NCI-H748 (cell line): ENCODE measurements at regions not wholly inside any gene's neighbourhood (a gene's known extent, or its start where the extent isn't known, plus 50 kb on each side); places are given as distances from the start of the nearest gene placed in this dataset.

Experiments used
- DNase-seq: peaks from one replicate; lab custom pipeline; 2025; ENCODE audit not compliant: unreplicated experiment; lab: John Stamatoyannopoulos, UW

DNA sequence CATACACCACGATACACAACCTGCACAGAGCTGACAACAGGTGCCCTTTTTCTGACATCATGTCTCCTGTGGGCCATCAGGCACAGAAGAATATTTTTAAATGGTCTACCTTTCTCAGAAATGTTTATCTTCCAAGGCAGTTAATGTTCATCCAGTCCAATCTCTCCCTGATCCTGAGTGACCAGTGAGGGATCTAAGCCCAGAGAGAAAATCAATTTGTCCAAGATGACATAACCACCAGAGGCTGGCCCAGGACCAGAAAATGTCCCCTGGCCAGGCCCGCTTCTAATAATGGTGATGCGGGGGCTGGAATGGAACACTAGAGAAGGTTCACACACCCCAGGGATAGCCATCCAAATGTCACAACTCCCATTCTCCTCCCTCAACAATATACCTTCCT lies 357.9 kb upstream of the KIF2A start:
- no peak for DNase-seq

DNA sequence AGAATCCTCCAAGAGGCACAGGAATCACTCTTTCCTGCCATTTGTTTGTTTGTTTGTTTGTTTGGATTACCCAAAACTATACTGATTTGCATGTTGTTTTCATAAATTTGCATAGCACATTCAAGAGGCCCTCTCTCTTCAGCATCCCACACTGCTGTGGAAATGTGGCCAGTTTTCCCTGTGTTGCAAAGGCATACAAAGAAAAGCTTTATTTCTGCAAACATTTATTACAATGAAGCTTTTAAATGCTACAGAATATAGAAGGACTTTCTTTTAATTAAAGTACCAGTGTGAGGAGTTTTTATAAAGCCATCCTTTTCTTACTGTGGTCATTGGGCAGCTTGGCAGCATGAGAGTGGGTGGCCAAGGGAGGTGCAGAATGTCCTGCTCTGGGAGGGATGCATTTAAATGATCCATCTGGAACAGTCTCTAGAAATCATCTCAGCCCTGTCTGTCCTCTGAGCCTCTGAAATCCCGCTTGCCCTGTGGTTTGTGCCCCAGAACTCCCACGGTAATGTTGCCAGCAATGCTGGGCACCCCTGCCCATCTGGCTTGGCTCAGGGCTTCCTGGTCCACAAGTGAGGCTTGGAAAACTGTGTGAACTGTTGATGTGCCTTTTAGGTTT lies 356.8 kb upstream of the KIF2A start:
- DNase-seq = no peak

DNA sequence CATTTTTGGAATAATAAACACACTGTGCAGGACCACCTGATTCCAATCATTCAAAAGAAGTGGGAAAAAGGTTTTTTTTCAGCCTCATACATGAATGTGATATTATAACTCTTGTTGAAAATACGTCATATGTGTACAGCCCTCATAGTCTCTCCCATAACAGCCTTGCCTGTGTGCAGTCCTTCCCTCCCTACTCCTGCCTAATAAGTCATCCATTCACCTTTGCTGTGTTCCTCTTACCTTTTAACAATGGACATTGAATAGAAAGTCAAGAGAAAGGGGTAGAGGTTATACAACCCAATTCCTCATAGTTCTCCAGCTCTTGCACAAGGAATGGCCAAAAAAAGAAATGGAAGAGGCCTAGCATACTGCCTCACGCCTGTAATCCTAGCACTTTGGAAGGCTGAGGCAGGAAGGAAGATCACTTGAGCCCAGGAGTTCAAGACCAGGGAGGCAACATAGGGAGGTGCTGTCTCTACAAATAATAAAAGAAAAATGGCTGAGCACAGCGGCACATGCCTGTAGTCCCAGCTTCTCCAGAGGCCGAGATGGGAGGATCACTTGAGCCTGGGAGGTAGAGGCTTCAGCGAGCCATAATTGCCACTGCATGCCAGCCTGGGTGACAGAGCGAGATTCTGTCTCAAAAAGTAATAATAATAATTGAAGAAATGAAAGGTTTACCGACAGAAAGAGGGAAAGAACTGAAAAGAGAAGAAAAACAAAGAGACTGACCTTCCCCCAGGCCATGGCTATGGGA lies 356.1 kb upstream of the KIF2A start:
- no peak for DNase-seq

DNA sequence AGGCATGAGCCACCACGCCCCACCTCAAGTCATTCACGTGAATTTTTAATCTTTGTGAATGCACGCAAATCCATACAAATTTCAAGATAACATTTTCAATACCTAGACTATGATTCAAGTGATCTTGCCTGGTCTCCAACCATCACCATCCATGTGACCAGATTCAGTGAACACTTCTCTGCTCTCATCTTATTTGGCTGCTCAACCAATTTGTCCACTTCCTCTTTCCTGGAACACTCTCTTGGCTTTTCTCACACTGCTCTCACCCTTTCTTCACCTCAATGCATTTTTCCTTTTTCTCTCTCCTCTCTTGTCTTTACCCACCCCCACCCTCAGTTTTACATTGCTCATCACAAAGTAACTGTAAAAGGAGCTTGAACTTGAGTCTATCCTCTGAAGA lies 354.7 kb upstream of the KIF2A start:
- no peak for DNase-seq

DNA sequence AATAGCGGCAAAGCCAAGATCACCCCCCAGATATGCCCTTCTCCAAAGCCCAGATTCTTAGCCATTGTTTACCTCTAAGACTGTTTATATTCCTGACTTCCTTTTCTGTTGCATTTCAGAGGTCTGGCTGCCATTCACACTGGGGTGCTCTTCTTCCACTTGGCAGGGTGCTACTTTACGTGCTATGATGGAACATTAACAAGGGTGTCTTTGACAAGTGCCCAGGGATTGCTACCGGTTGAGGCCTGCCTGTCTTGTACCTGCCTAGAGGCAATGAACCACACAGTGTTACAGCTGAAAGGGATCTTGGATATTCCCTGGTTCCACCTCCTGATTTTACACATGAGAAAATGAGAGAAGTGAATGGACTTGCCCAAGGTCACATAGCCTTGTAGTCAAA lies 352.1 kb upstream of the KIF2A start:
- no peak for DNase-seq

DNA sequence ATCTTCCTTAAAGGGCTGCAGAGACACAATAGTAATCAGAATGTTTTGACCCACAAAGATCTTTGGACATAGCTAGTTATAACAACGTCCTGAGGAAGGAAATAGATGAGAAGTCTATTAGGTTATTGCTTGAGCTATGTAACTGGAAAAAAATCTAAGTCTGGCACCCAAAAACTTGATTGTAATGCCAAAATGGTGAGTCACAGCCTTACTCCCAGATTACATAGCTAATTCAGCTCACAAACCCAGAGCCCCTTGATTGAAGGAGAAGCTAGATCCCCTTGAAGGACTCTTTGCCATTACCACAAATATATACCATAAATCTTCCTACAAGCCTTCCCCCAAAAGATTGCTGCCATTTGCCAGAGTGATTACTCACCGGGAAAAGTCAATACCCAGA lies 341.8 kb upstream of the KIF2A start:
- no peak for DNase-seq

DNA sequence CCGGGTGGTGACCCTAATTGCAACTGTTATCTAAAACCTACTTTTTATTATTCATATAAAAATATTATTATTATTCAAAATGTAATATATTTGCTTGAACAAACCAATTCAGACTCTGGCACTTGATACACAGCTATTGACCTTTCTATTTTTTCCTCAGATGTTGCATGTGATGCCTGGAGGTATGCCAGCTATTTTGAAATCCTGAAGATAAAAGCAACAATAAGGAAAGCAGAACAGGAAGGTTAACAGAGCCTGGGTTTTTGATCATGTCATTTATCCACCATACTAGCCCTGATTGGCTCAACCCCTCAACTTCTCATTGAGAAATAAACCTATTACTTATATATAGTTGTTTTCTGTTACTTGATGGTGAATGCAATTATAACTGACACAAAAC lies 340.9 kb upstream of the KIF2A start:
- no peak for DNase-seq

DNA sequence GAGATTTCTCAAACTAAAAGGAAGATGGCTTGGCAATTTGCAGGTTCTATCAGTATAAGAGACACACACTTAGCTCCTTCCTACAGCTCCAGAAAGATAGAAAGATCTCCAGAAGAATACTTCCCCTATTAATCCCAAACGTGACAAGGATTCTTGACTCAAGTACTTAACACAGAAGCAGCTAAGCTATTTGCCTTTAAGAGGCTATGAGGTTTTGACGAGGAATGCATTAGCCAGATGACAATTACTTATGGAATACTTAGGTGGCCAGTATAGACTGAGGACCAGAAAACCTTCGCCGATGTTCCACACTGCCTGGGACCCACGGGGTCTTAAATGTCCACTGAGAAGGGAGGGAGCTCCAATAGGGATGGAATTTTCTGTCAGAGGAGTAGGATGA lies 340.5 kb upstream of the KIF2A start:
- DNase-seq = no peak

DNA sequence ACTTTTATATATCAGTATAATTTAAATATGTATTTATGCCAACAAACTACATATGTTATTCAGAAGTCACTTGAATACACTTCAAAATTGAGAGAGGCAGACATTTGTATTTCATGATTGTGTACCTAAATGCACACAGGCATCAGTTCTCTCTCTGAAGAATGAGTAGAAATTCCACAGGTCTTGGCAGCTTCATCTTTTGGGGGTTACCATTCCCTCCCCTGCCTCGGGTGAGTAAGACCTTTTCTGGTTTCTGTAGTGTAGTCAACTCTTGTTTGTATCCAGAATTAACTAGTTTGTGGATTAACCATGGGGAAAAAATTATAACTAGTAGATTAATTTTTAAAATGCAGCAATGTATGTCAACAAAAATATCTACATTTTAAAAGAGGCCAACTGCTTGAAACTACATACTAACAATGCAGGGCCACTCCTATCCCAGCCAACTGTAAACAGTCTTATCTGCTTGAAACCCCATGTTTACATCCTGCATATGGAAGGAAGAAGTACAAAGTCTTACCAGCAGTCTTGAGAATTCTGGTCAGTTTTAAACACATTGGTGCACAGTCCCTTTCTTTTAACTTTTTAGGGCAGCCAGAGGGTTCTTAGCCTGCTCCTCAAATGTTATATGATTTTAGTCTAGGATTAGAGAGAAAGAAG lies 339.6 kb upstream of the KIF2A start:
- DNase-seq = no peak

DNA sequence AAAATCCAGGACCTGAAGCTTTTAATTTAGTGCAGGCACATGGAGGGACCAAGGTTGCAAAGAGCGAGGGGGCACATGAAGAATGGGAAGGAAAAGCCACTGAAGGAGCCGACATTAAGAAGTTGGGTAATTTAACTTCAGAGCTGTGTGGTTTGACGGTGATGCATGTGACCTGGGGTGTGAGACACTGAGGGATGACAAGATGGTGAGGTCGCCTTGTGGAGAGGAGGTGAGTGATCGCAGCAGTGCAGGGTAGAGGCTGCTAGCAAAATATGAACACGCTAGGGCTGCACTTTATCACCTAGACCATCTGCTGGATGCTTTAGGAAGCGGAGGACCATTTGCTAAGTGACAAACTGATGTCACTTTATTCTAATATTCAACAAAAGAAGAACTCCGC lies 339.0 kb upstream of the KIF2A start:
- DNase-seq = peak; percentile 90

DNA sequence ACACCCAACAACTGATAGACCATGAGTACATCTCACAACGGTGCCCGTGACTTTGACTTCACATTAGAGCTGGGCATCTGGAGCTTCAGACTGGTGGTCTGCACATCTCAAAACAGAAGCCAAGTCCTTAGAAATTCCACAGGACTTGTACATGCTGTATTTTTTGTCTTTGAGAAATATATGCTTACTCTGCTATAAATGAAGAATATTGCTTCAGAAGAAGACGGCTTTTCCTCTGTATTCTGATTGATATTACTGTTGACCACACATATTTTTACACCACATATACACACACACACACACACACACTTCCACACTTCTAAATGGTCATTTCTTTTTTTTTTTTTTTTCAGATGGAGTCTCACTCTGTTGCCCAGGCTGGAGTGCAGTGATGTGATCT lies 338.3 kb upstream of the KIF2A start:
- DNase-seq = no peak

DNA sequence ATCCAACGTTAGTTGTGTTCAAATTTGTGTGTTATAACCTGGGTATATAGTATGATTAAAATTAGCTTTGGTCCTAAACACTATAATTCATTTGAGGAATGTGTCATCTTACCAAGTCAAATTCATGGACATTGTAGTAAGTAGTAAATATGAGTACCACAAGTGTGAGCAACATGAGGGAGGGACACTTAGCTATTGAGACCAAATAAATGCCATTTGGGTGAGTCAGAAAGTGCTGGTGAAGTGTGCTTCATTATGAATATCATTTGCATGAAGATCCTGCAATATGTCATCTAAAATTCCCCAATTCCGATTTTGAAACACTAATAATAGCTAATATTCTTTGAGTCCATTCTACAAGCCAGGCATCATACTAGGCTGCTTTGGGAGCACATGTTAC lies 336.7 kb upstream of the KIF2A start:
- DNase-seq = no peak

DNA sequence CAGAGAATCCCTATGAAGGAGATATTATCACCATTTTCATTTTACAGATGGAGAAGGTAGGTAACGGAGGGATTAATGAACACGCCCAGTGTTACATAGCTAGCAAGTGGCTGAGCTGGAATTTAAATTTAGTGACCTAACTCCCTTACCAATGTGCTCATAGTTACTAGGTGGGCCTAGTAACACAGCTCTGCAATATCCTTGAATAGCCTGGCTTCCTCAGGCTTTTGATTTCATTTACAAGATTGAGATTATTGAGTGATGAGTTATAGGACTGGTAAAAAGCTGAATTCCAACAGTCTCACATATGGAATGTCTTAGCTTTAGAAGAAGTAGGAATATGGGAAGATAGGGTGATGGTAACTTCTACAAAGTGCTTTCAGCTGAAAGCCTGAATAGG lies 336.3 kb upstream of the KIF2A start:
- DNase-seq = no peak

DNA sequence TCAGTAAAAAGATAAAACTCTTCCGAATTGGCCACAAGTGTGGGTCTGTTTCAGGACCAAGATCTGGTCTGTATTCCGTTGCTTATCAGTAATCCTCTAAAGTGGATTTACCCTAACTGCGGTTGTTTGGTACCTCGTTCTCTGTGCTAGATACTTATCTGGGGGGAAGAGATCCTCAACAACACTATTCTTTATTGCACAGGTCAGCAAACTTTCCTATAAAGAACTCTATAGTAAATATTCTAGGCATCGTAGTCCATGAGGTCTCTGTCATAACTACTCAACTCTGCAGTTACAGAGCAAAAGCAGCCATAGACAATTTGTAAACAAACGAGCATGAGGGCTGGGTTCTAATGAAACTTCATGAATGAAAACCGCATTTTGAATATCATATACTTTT lies 335.8 kb upstream of the KIF2A start:
- DNase-seq = no peak

DNA sequence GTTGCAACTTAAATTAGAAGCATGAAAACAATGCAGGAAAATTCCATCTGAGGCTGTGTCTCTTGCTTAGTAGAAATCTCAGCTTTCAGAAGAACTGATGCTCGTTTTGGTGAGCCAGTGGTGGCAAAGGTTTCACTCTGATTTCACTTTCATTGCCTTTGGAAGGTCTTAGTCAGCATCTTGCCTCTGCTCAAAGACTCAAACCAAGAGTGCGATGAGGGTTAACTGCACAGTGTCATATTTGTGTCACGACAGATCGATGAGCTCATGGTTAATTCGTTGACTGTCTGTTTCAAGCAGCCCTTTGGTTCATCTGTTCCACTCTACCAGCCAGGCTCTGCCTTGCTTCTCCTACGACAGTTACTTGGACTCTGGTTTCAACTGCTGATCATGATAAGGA lies 331.3 kb upstream of the KIF2A start:
- DNase-seq = no peak

DNA sequence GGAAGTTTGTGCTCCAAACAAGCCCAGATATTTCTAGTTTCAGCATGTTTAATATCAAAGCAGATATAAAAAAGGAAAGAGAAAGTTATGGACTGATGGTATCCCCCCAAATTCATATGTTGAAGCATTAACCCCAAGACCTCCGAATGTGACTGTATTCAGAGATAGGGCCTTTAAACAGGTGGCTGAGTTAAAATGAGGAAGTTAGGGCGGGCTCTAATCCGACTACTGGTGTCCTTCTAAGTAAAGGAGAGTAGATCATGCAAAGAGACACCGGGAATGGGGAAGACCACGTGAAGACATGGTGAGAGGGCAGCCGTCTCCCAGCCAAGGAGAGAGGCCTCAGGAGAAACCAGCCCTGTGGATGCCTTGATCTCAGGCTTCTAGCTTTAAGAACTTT lies 324.1 kb upstream of the KIF2A start:
- no peak for DNase-seq

DNA sequence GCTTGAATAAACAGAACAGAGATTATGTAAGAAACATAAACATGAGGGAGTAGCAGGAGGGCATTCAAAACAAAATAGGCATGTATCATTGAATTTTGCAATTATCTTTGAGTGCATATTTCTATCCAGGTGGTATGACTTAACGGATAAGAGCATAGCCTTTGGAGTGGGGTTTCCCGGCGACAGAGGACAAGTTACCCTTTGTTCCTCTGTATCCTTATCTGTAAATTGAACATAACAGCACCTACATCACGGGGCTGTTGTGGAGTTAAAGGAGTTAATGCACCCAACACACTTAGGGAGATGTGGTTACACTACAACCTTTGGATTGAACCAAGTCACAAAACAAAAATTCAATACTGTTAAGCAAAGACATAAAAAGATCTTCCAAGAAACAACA lies 314.6 kb upstream of the KIF2A start:
- DNase-seq = peak; percentile 68

DNA sequence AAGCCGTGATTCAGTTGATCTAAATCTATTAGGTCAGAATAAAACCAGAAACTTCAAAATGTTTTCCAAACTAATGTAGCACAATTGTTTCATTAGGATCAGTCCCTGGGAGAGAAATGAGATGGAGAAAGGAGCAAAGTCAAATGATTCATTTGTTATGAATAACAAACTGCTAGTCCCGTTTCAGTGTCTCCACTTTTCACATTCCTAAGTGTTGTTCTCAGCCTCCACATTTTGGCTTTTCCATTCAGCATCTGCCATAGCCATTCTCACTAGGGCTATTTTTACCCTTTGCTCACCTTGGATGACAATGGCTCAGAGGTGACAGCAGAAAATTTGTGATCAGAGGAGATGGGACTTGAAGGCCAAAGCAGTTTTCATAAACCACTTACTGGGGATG lies 314.1 kb upstream of the KIF2A start:
- no peak for DNase-seq

DNA sequence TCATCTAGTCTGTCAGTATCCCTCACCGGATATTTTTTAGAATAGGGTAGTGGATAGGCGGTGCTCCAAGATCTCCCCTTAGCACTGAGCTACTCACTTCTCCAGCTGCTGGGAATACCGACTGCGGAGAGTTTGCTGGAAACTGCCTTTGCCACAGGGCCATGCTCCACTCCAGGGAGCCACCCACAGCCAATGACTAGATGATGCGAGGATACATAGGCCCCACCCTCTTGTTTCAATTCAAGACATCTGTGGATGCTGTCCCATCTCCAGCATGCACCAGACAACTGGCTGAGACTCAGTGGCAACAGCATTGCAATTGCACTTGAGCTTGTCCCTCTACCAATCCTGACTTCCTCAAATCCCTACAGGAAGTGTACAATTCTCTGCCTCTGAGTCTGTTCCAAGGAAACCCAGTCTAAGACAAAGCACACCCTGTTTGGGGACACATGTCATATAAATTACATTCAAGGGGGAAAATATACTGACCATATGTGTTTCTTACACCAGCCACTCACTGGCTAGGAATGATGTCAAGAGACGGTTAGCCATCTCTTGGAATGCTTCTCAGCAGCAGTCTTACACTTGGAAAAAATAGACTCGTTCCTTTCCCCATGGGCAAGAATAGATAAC lies 312.6 kb upstream of the KIF2A start:
- DNase-seq = no peak

DNA sequence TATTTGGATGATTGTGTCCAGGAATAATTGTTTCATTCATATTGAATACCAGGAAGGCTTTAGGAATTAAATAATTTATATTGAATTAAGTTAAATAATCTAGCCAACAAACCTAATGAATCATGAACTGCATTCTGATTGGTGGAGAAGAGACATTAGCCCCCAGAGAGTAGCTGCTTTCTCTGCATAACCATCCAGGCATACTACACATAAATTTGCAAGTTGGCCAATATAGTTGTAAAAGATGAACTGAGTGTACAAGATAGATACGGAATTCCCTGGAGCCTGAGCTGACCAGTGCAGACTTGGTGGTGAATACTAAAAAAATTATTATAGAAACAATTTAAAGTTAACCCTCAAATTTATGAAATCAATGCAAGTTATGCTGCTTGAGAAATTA lies 311.8 kb upstream of the KIF2A start:
- DNase-seq = no peak

DNA sequence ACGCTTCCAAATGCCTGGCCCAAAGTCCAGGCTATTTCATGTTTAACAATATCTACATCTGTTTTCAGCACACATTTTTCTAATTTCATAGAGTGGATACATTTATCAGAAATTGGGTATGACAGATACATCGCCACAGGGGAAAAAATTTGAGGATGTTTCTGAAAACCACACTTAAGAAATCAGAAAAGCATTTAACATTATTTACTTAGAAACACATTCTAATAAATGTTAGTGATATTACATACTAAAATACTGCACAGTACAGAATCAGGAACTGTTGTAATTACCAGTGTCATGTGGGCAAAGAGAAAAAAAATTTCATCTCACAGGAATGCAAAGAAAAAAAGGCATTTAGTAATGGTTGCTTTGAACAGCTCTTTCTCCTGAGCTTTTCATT lies 310.5 kb upstream of the KIF2A start:
- no peak for DNase-seq

DNA sequence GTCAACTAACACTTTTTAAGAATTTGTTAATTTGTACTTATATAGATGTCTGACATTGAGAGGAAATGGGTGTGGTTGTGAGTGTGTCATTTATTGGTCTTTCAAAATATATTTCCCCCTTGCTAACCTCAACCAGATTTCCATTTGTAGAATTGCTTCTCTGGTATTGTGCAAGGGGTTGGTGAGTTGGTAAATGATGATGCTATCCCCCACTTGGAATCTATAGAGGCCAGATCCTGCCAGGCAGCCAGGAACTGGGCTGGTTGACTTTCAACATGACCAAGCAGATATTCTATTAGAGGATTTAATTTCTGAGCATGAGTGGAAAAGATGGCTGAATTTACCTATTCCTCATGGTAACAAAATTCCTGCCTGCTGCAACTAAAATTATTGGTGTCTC lies 306.6 kb upstream of the KIF2A start:
- DNase-seq = no peak
